SJCRH30 (cell line): ENCODE measurements at regions not wholly inside any gene's neighbourhood (a gene's known extent, or its start where the extent isn't known, plus 50 kb on each side); places are given as distances from the start of the nearest gene placed in this dataset.
A peak's percentile ranks its signal among the peaks of the same experiment; 100 is the strongest.

Experiments used
- DNase-seq, 2 experiments: peaks; one replicate each; pipeline ENCODE4 v3.0.0-alpha.2; 2015 to 2020
- H3K27ac ChIP-seq: fragments of 250-450 bp; sonication (Bioruptor Pico); 2 replicates; pipeline ENCODE4 v1.5.1; 2020; ENCODE audit warnings: mild to moderate bottlenecking, moderate library complexity
- H3K27me3 ChIP-seq: fragments of 250-450 bp; sonication (Bioruptor Pico); 2 replicates; pipeline ENCODE4 v1.5.1; 2020; ENCODE audit warnings: mild to moderate bottlenecking, moderate library complexity
- H3K36me3 ChIP-seq: fragments of 250-450 bp; sonication (Bioruptor Pico); 2 replicates; pipeline ENCODE4 v1.5.1; 2020; ENCODE audit warnings: mild to moderate bottlenecking, moderate library complexity
- H3K4me1 ChIP-seq: fragments of 250-450 bp; sonication (Bioruptor Pico); 2 replicates; pipeline ENCODE4 v1.5.1; 2020; ENCODE audit warnings: mild to moderate bottlenecking, moderate library complexity
- H3K4me3 ChIP-seq: fragments of 250-450 bp; sonication (Bioruptor Pico); 2 replicates; pipeline ENCODE4 v1.5.1; 2020; ENCODE audit warnings: mild to moderate bottlenecking, moderate library complexity
- H3K9me3 ChIP-seq: fragments of 250-450 bp; sonication (Bioruptor Pico); replicated peaks from 2 replicates; pipeline ENCODE4 v1.5.1; 2020; ENCODE audit warnings: mild to moderate bottlenecking, moderate library complexity

- H3K27ac ChIP-seq: no peak overlapping the region
- no peak overlapping the region for H3K4me3 ChIP-seq
- DNase-seq: peak in 1 of 2 experiments; percentile 30
- H3K27me3 ChIP-seq: no peaks in the 10 kb centered on the region
- H3K9me3 ChIP-seq: no peaks in the 10 kb centered on the region
- peaks cover 7% of the 10 kb centered on the region for H3K4me1 ChIP-seq
- no peaks in the 10 kb centered on the region for H3K36me3 ChIP-seq
These were observed 2134.7 kb downstream of the PCDH9 start for GRCh38 chr13:65095161-65096082.

GRCh38 chr13:65093357-65093756 lies 2136.8 kb downstream of the PCDH9 start:
- Histone ChIP-seq H3K4me1 (peaks cover 7% of the 10 kb centered on the region), H3K9me3 (no peaks in the 10 kb centered on the region), H3K27me3 (no peaks in the 10 kb centered on the region), H3K36me3 (no peaks in the 10 kb centered on the region), H3K4me3 (no peak overlapping the region), H3K27ac (no peak overlapping the region)
- peak; percentile 40 to 68 for DNase-seq

GRCh38 chr13:65091031-65091430 lies 2139.1 kb downstream of the PCDH9 start:
- H3K27ac ChIP-seq: no peak overlapping the region
- peaks cover 7% of the 10 kb centered on the region for H3K4me1 ChIP-seq
- no peaks in the 10 kb centered on the region for H3K36me3 ChIP-seq
- DNase-seq: no peak
- no peaks in the 10 kb centered on the region for H3K9me3 ChIP-seq
- H3K27me3 ChIP-seq: no peaks in the 10 kb centered on the region
- no peak overlapping the region for H3K4me3 ChIP-seq

- H3K27ac ChIP-seq: no peak overlapping the region
- peaks cover 7% of the 10 kb centered on the region for H3K4me1 ChIP-seq
- H3K27me3 ChIP-seq: no peaks in the 10 kb centered on the region
- H3K4me3 ChIP-seq: no peak overlapping the region
- H3K9me3 ChIP-seq: no peaks in the 10 kb centered on the region
- H3K36me3 ChIP-seq: no peaks in the 10 kb centered on the region
- DNase-seq: no peak
These were observed 2139.9 kb downstream of the PCDH9 start for GRCh38 chr13:65090186-65090585.

- H3K4me1 ChIP-seq: peaks cover 7% of the 10 kb centered on the region
- H3K9me3 ChIP-seq: no peaks in the 10 kb centered on the region
- no peaks in the 10 kb centered on the region for H3K27me3 ChIP-seq
- H3K4me3 ChIP-seq: no peak overlapping the region
- DNase-seq: no peak
- no peaks in the 10 kb centered on the region for H3K36me3 ChIP-seq
- no peak overlapping the region for H3K27ac ChIP-seq
These were observed 2141.2 kb downstream of the PCDH9 start for GRCh38 chr13:65088906-65089305.

DNA sequence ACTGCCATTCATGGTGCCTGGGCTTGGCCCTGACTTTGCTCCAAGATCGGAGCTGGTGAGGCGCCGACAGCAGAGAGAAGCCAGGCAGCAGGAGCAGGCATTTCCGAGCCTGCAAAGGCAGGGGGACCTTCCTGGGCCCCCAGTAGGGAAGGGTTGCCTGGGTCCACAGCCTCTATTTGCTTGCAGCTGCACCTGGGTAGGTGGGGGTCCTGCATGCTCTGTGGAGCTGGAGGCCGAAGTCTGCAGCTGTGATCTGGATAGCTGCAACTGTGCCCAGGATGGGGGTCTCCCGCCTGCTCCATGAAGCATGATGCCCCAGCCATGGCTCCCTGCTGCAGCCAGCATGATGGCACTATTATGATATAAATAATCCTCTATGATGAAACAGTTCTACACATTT lies 2144.2 kb downstream of the PCDH9 start:
- Histone ChIP-seq H3K4me3 (no peak overlapping the region), H3K27ac (no peak overlapping the region), H3K36me3 (no peaks in the 10 kb centered on the region), H3K4me1 (no peaks in the 10 kb centered on the region), H3K27me3 (no peaks in the 10 kb centered on the region), H3K9me3 (no peaks in the 10 kb centered on the region)
- no peak for DNase-seq

- no peak overlapping the region for H3K27ac ChIP-seq
- no peaks in the 10 kb centered on the region for H3K9me3 ChIP-seq
- H3K4me1 ChIP-seq: no peaks in the 10 kb centered on the region
- H3K27me3 ChIP-seq: no peaks in the 10 kb centered on the region
- DNase-seq: no peak
- H3K36me3 ChIP-seq: no peaks in the 10 kb centered on the region
- no peak overlapping the region for H3K4me3 ChIP-seq
These were observed 2155.9 kb downstream of the PCDH9 start for GRCh38 chr13:65074248-65074647.

GRCh38 chr13:65064967-65065366 lies 2165.2 kb downstream of the PCDH9 start:
- no peaks in the 10 kb centered on the region for H3K27me3 ChIP-seq
- H3K4me1 ChIP-seq: 0 out of 2 replicates have a peak, but pooled peaks cover 3% of the 10 kb centered on the region
- H3K9me3 ChIP-seq: no peaks in the 10 kb centered on the region
- no peak for DNase-seq
- H3K4me3 ChIP-seq: no peak overlapping the region
- H3K27ac ChIP-seq: no peak overlapping the region
- no peaks in the 10 kb centered on the region for H3K36me3 ChIP-seq

- Histone ChIP-seq H3K4me3 (no peak overlapping the region), H3K4me1 (0 out of 2 replicates have a peak, but pooled peaks cover 3% of the 10 kb centered on the region), H3K36me3 (no peaks in the 10 kb centered on the region), H3K27me3 (no peaks in the 10 kb centered on the region), H3K9me3 (no peaks in the 10 kb centered on the region), H3K27ac (no peak overlapping the region)
- peak in 1 of 2 experiments; percentile 48 for DNase-seq
These were observed 2166.4 kb downstream of the PCDH9 start for GRCh38 chr13:65063753-65064152.

DNA sequence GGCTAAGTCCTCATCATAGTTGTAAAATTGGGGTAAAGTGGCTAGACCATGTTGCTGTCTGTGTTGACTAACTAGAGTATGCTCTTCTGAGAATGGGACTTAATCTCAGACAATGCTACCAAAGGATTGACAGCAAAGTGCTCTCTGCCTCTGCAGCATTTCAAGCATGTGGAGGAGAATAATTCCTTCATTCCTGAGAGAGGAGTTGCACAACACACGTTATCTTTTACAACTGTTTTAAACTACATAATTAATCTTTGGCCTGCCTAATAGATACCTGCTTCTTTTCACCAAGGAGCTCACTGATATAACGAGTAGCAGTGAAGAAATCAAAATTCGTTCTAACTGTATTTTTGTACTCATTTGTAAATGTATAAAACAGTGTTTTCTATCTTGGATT lies 2172.2 kb downstream of the PCDH9 start:
- H3K36me3 ChIP-seq: no peaks in the 10 kb centered on the region
- no peak for DNase-seq
- no peak overlapping the region for H3K27ac ChIP-seq
- no peaks in the 10 kb centered on the region for H3K27me3 ChIP-seq
- H3K4me3 ChIP-seq: no peak overlapping the region
- no peaks in the 10 kb centered on the region for H3K4me1 ChIP-seq
- no peaks in the 10 kb centered on the region for H3K9me3 ChIP-seq

DNA sequence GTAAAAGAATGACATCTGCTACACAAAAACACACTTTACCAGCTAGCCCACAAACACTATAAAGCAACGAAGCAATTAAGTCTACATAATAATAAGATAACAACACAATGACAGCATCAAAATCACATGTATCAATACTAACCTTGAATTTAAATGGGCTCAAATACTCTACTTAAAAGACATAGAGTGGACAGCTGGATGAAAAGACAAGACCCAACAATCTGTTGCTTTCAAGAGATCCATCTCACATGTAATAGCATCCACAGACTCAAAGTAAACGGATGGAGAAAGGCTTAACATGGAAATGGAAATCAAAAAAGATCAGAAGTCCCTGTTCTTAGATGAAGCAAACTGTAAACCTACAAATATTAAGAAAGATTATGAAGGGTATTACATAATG lies 2175.9 kb downstream of the PCDH9 start:
- H3K4me1 ChIP-seq: no peaks in the 10 kb centered on the region
- no peak for DNase-seq
- no peaks in the 10 kb centered on the region for H3K36me3 ChIP-seq
- no peaks in the 10 kb centered on the region for H3K27me3 ChIP-seq
- no peak overlapping the region for H3K4me3 ChIP-seq
- H3K9me3 ChIP-seq: no peaks in the 10 kb centered on the region
- H3K27ac ChIP-seq: no peak overlapping the region

DNA sequence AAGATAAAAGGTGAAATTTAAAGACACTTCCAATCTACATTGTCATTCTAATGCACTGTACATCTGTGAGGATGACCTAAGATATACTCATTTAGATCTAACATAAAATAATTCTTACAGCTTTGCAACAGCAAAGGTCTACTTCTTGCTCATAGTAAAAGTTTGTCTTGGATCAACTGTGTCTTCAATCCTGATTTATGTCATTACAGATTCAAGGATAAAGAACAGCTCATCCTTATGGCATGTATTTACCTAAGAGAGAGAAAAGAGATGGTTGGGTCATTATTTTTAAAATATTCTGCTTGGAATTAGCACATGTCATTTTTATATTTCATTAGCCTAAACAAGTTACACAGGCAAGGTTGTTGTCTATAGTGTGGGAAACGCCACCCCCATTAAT lies 2193.1 kb downstream of the PCDH9 start:
- no peak overlapping the region for H3K4me3 ChIP-seq
- no peaks in the 10 kb centered on the region for H3K4me1 ChIP-seq
- H3K27me3 ChIP-seq: no peaks in the 10 kb centered on the region
- H3K36me3 ChIP-seq: no peaks in the 10 kb centered on the region
- no peak for DNase-seq
- no peak overlapping the region for H3K27ac ChIP-seq
- H3K9me3 ChIP-seq: no peaks in the 10 kb centered on the region

- H3K4me1 ChIP-seq: no peaks in the 10 kb centered on the region
- no peaks in the 10 kb centered on the region for H3K27me3 ChIP-seq
- no peaks in the 10 kb centered on the region for H3K36me3 ChIP-seq
- no peak overlapping the region for H3K4me3 ChIP-seq
- DNase-seq: no peak
- no peak overlapping the region for H3K27ac ChIP-seq
- no peaks in the 10 kb centered on the region for H3K9me3 ChIP-seq
These were observed 2194.8 kb downstream of the PCDH9 start for GRCh38 chr13:65035302-65035701.

GRCh38 chr13:65034266-65034665 lies 2195.9 kb downstream of the PCDH9 start:
- H3K27ac ChIP-seq: no peak overlapping the region
- H3K9me3 ChIP-seq: no peaks in the 10 kb centered on the region
- no peak for DNase-seq
- H3K36me3 ChIP-seq: no peaks in the 10 kb centered on the region
- H3K27me3 ChIP-seq: no peaks in the 10 kb centered on the region
- H3K4me1 ChIP-seq: no peaks in the 10 kb centered on the region
- H3K4me3 ChIP-seq: no peak overlapping the region

- Histone ChIP-seq H3K27me3 (no peaks in the 10 kb centered on the region), H3K9me3 (no peaks in the 10 kb centered on the region), H3K36me3 (no peaks in the 10 kb centered on the region), H3K27ac (no peak overlapping the region), H3K4me3 (no peak overlapping the region), H3K4me1 (no peaks in the 10 kb centered on the region)
- no peak for DNase-seq
These were observed 2197.3 kb downstream of the PCDH9 start for GRCh38 chr13:65032825-65033224.

GRCh38 chr13:65028101-65028500 lies 2202.0 kb downstream of the PCDH9 start:
- Histone ChIP-seq H3K36me3 (no peaks in the 10 kb centered on the region), H3K27me3 (no peaks in the 10 kb centered on the region), H3K4me3 (no peak overlapping the region), H3K27ac (no peak overlapping the region), H3K9me3 (no peaks in the 10 kb centered on the region), H3K4me1 (no peaks in the 10 kb centered on the region)
- DNase-seq: no peak
